Body of pancreas (tissue), 4 donors: ENCODE measurements at regions not wholly inside any gene's neighbourhood (a gene's known extent, or its start where the extent isn't known, plus 50 kb on each side); places are given as distances from the start of the nearest gene placed in this dataset.

Experiments
- ATAC-seq: fragments of 150-250 bp; one replicate; pipeline ENCODE4 v1.9.1; 2016
- DNase-seq, 4 donors: peaks; one replicate each; pipeline ENCODE4 v3.0.0-alpha.2; 2019
- H3K27ac ChIP-seq, 4 donors: fragments of 200-600 bp; sonication (generic); 1 replicate in 3 of 4; 2 replicates in 1 of 4; pipeline versions ENCODE4 v1.5.1 to v1.6.1; 2016 to 2019; ENCODE audit warnings: mild to moderate bottlenecking in 1 of 4, mixed read lengths in 1 of 4, moderate library complexity in 1 of 4
- H3K27me3 ChIP-seq, 2 donors: fragments of 200-600 bp; sonication (generic); one replicate each; pipeline ENCODE4 v1.6.0; 2016; ENCODE audit warnings: mild to moderate bottlenecking in 1 of 2
- H3K36me3 ChIP-seq, 2 donors: fragments of 200-600 bp; sonication (generic); replicated peaks in 1 of 2; 2 replicates each; pipeline ENCODE4 v1.5.1; 2016; ENCODE audit warnings: low read depth in 2 of 2; ENCODE audit not compliant: insufficient read depth in 1 of 2
- H3K4me1 ChIP-seq: fragments of 200-600 bp; sonication (generic); one replicate; pipeline ENCODE4 v1.6.0; 2016
- H3K4me3 ChIP-seq, 2 donors: fragments of 200-600 bp; sonication (generic); 1 replicate in 1 of 2; 2 replicates in 1 of 2; pipeline ENCODE4 v1.5.1; 2016 to 2019
- H3K9me3 ChIP-seq, 3 donors: fragments of 200-600 bp; sonication (generic); 1 replicate in 2 of 3; 2 replicates in 1 of 3; pipeline ENCODE4 v1.5.1; 2016
- CTCF ChIP-seq, 7 experiments: fragments of 450-650 bp in 4 of 7; fragments of 200-600 bp in 3 of 7; sonication (generic) in 3 of 7; IDR thresholded peaks; one replicate each; pipeline ENCODE4 v1.5.1; 2016 to 2019; ENCODE audit warnings: antibody characterized with exemption in 7 of 7
- POLR2A ChIP-seq, 3 donors: fragments of 450-650 bp; IDR thresholded peaks; one replicate each; pipeline ENCODE4 v1.6.1; 2016; ENCODE audit warnings: antibody characterized with exemption in 3 of 3, mild to moderate bottlenecking in 2 of 3
- WGBS, 2 donors: methylation state at CpG; one replicate each; pipeline ENCODE4 v1.1.5; 2017; 5-methylcytosine and 5-hydroxymethylcytosine counted together
- intact Hi-C: fragments of 100-400 bp; cut with DNase I; formaldehyde crosslinking; loops from one replicate; pipeline ENCODE4 v1.15.1; 2023

- TF ChIP-seq POLR2A (IDR thresholded peaks at IDR 0.05) (no peak), CTCF (IDR thresholded peaks at IDR 0.05) (no peak)
- DNase-seq (no peak), ATAC-seq (no peak)
- H3K27me3 ChIP-seq = no peaks in the 10 kb centered on the region
- no peak overlapping the region for H3K4me3 ChIP-seq
- no peaks in the 10 kb centered on the region for H3K9me3 ChIP-seq
- intact Hi-C loops = no loop called here
- no peak overlapping the region for H3K27ac ChIP-seq
- WGBS, 2 donors = 86 to 90% methylated on average over 2 to 3 of the region's 3 CpGs
- H3K36me3 ChIP-seq = no peaks in the 10 kb centered on the region
- no peaks in the 10 kb centered on the region for H3K4me1 ChIP-seq
These were observed 348.0 kb upstream of the MPDZ start for GRCh38 chr9:13627502-13627901.

GRCh38 chr9:13627071-13627470 is 347.6 kb upstream of the MPDZ start:
- Histone ChIP-seq H3K4me1 (no peaks in the 10 kb centered on the region), H3K27ac (no peak overlapping the region), H3K36me3 (no peaks in the 10 kb centered on the region), H3K4me3 (no peak overlapping the region), H3K9me3 (no peaks in the 10 kb centered on the region), H3K27me3 (no peaks in the 10 kb centered on the region)
- intact Hi-C loops = no loop called here
- DNase-seq (no peak), ATAC-seq (no peak)
- TF ChIP-seq POLR2A (IDR thresholded peaks at IDR 0.05) = no peak
- TF ChIP-seq CTCF (IDR thresholded peaks at IDR 0.05) = no peak
- WGBS, 2 donors = 71 to 79% methylated on average over 3 of the region's 3 CpGs

GRCh38 chr9:13626601-13627000 is 347.1 kb upstream of the MPDZ start:
- H3K9me3 ChIP-seq = no peaks in the 10 kb centered on the region
- no peaks in the 10 kb centered on the region for H3K36me3 ChIP-seq
- no peak for TF ChIP-seq CTCF (IDR thresholded peaks at IDR 0.05)
- no peak for TF ChIP-seq POLR2A (IDR thresholded peaks at IDR 0.05)
- no peak overlapping the region for H3K4me3 ChIP-seq
- H3K4me1 ChIP-seq = no peaks in the 10 kb centered on the region
- intact Hi-C loops = no loop called here
- H3K27ac ChIP-seq = no peak overlapping the region
- DNase-seq (no peak), ATAC-seq (no peak)
- no peaks in the 10 kb centered on the region for H3K27me3 ChIP-seq
- WGBS, 2 donors = 45 to 72% methylated on average over 1 of the region's 1 CpG

GRCh38 chr9:13621872-13622564 is 342.5 kb upstream of the MPDZ start:
- intact Hi-C loops = no loop called here
- no peaks in the 10 kb centered on the region for H3K9me3 ChIP-seq
- ATAC-seq (no peak), DNase-seq (no peak)
- 78 to 83% methylated on average over 6 of the region's 6 CpGs for WGBS, 2 donors
- H3K4me1 ChIP-seq = no peaks in the 10 kb centered on the region
- no peak overlapping the region for H3K27ac ChIP-seq
- H3K36me3 ChIP-seq = no peaks in the 10 kb centered on the region
- H3K4me3 ChIP-seq = no peak overlapping the region
- TF ChIP-seq POLR2A (IDR thresholded peaks at IDR 0.05) = no peak
- TF ChIP-seq CTCF (IDR thresholded peaks at IDR 0.05) = no peak
- H3K27me3 ChIP-seq = no peaks in the 10 kb centered on the region

GRCh38 chr9:13616491-13617035 is 337.1 kb upstream of the MPDZ start:
- H3K27me3 ChIP-seq = no peaks in the 10 kb centered on the region
- H3K36me3 ChIP-seq = no peaks in the 10 kb centered on the region
- no peak overlapping the region for H3K27ac ChIP-seq
- intact Hi-C loops = no loop called here
- WGBS, 2 donors = 43 to 48% methylated on average over 2 of the region's 2 CpGs
- ATAC-seq (no peak), DNase-seq (no peak)
- H3K4me3 ChIP-seq = no peak overlapping the region
- TF ChIP-seq POLR2A (IDR thresholded peaks at IDR 0.05) (no peak), CTCF (IDR thresholded peaks at IDR 0.05) (no peak)
- no peaks in the 10 kb centered on the region for H3K9me3 ChIP-seq
- H3K4me1 ChIP-seq = no peaks in the 10 kb centered on the region
